ENCODE measurements at regions not wholly inside any gene's neighbourhood (a gene's known extent, or its start where the extent isn't known, plus 50 kb on each side); places are given as distances from the start of the nearest gene placed in this dataset.

DNA sequence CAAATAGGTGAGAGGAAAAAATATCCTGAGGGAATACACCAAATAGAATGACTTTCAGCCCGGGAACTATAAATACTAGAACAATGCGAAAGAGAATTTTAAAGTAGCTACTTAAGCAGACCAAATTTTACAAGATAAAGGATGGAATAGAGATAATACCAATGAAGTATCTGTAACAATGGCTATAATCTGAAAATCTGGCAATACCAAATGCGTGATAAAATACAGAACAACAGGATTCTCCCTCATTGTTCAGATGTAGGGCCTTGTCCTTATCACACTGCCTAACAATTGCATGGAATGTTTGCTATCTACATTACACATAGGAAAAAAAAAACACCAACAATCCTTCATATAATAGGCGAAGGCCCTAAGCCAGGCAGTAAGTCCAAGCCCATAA, 815.4 kb upstream of the MDGA2 start:
- WGBS = 76% methylated on average over 4 of the region's 4 CpGs
- H3K27ac ChIP-seq (ENCODE audit: low read depth in 1 of 2, low read length in 2 of 2) = no peak overlapping the region
- no peak overlapping the region for H3K4me3 ChIP-seq (ENCODE audit: low read depth in 1 of 3, low read length in 3 of 3)
- H3K36me3 ChIP-seq (ENCODE audit: control insufficient read depth in 4 of 4, insufficient read depth in 3 of 4, low read depth in 1 of 4, low read length in 3 of 4) = no peaks in the 10 kb centered on the region
- TF ChIP-seq REST (IDR thresholded peaks at IDR 0.05) = no peak
- TF ChIP-seq SP1 (IDR thresholded peaks at IDR 0.05) = no peak
- TF ChIP-seq ATF3 (IDR thresholded peaks at IDR 0.05) = no peak
- no peak for TF ChIP-seq TAF1 (conservative IDR thresholded peaks at IDR 0.05)
- TF ChIP-seq RXRA (IDR thresholded peaks at IDR 0.05) = no peak
- no peaks in the 10 kb centered on the region for H3K27me3 ChIP-seq (ENCODE audit: control insufficient read depth in 4 of 4, insufficient read depth in 4 of 4, low read length in 3 of 4)
- DNase-seq (ENCODE audit: low spot score) = no peak
- H3K9me3 ChIP-seq (ENCODE audit: control insufficient read depth in 4 of 4, low read length in 3 of 4) = no peaks in the 10 kb centered on the region
- H3K9ac ChIP-seq (ENCODE audit: low read depth in 1 of 2, low read length in 2 of 2) = no peak overlapping the region
- H3K4me1 ChIP-seq (ENCODE audit: control insufficient read depth in 4 of 4, insufficient read depth in 4 of 4, low read length in 3 of 4) = no peaks in the 10 kb centered on the region

DNA sequence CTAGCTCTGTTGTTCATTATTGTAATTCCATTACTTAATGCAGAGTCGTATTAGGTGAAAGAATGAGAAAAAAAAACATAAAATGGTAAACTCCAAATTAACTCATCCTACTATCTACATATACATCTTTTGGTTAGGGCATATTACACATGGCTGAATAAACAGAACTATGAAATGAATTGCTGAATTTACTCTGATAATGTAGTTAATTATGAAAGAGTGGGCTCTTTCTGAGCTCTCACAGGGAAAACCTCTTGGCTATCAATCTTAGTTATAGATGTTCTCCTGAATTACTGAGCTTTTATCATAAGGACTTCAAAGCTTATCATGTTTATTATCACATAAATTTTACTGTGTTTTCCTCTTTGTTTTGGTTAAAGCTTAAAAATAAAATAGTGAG, 798.5 kb upstream of the MDGA2 start:
- Histone ChIP-seq H3K9ac (ENCODE audit: low read depth in 1 of 2, low read length in 2 of 2) (no peak overlapping the region), H3K9me3 (ENCODE audit: control insufficient read depth in 4 of 4, low read length in 3 of 4) (peaks cover 0 to 2% (median 0%) of the 10 kb centered on the region in 4 donors), H3K27me3 (ENCODE audit: control insufficient read depth in 4 of 4, insufficient read depth in 4 of 4, low read length in 3 of 4) (no peaks in the 10 kb centered on the region), H3K36me3 (ENCODE audit: control insufficient read depth in 4 of 4, insufficient read depth in 3 of 4, low read depth in 1 of 4, low read length in 3 of 4) (no peaks in the 10 kb centered on the region), H3K27ac (ENCODE audit: low read depth in 1 of 2, low read length in 2 of 2) (no peak overlapping the region), H3K4me1 (ENCODE audit: control insufficient read depth in 4 of 4, insufficient read depth in 4 of 4, low read length in 3 of 4) (no peaks in the 10 kb centered on the region), H3K4me3 (ENCODE audit: low read depth in 1 of 3, low read length in 3 of 3) (no peak overlapping the region)
- 75% methylated on average over 1 of the region's 1 CpG for WGBS
- TF ChIP-seq MAX (IDR thresholded peaks at IDR 0.05) = no peak
- no peak for TF ChIP-seq REST (IDR thresholded peaks at IDR 0.05)
- TF ChIP-seq FOXA2 (IDR thresholded peaks at IDR 0.05) = no peak
- TF ChIP-seq YY1 (IDR thresholded peaks at IDR 0.05) = no peak
- TF ChIP-seq ZBTB33 (IDR thresholded peaks at IDR 0.05) = no peak
- TF ChIP-seq SP1 (IDR thresholded peaks at IDR 0.05) = no peak
- TF ChIP-seq TAF1 (conservative IDR thresholded peaks at IDR 0.05) = no peak
- TF ChIP-seq EGR1 (IDR thresholded peaks at IDR 0.05; ENCODE audit: low read depth in 2 of 2) = no peak
- TF ChIP-seq HNF4A (conservative IDR thresholded peaks at IDR 0.05) = no peak
- TF ChIP-seq HNF4G (IDR thresholded peaks at IDR 0.05) = no peak
- TF ChIP-seq RAD21 (IDR thresholded peaks at IDR 0.05) = no peak
- TF ChIP-seq, protein P1, sequence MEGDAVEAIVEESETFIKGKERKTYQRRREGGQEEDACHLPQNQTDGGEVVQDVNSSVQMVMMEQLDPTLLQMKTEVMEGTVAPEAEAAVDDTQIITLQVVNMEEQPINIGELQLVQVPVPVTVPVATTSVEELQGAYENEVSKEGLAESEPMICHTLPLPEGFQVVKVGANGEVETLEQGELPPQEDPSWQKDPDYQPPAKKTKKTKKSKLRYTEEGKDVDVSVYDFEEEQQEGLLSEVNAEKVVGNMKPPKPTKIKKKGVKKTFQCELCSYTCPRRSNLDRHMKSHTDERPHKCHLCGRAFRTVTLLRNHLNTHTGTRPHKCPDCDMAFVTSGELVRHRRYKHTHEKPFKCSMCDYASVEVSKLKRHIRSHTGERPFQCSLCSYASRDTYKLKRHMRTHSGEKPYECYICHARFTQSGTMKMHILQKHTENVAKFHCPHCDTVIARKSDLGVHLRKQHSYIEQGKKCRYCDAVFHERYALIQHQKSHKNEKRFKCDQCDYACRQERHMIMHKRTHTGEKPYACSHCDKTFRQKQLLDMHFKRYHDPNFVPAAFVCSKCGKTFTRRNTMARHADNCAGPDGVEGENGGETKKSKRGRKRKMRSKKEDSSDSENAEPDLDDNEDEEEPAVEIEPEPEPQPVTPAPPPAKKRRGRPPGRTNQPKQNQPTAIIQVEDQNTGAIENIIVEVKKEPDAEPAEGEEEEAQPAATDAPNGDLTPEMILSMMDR (IDR thresholded peaks at IDR 0.05; ENCODE audit: low read depth, low read length, missing input control) = no peak
- DNase-seq (ENCODE audit: low spot score) = no peak
